Stimulated activated CD8-positive, alpha-beta memory T cell treated with anti-CD3 and anti-CD28 coated beads, Interleukin-4, amount 100 ng/mL, for 24 hours (primary cell): ENCODE measurements at regions not wholly inside any gene's neighbourhood (a gene's known extent, or its start where the extent isn't known, plus 50 kb on each side); places are given as distances from the start of the nearest gene placed in this dataset.
"Not testable (repeated sequence)": the region's sequence is repeated elsewhere in the genome, so short reads cannot be mapped to it uniquely, and the experiment has no call there.

ENCODE experiments used
- DNase-seq: peaks from one replicate; pipeline ENCODE4 v3.0.0-alpha.2; 2020; ENCODE audit warnings: low read depth

DNA sequence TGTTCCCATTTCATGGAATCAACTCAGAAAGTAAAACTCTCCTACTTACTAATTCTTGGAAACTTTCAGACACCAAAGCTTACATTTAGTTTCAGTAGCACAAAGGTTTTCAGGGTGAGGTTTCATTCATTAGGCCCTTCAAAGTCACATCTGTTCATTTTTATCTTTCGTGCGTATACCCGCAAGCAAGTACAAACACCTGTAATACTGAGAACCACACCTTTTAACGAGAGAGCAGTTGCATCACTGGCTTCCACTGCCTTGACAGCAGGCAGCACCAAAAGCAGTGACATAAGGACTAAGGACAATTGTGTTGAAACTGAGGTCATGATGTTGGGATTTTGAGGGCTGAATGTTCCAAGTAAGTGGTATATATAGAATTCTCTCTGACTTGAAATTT lies 60.5 kb downstream of the GOLGA6L22 start:
- DNase-seq: not testable (repeated sequence)

DNA sequence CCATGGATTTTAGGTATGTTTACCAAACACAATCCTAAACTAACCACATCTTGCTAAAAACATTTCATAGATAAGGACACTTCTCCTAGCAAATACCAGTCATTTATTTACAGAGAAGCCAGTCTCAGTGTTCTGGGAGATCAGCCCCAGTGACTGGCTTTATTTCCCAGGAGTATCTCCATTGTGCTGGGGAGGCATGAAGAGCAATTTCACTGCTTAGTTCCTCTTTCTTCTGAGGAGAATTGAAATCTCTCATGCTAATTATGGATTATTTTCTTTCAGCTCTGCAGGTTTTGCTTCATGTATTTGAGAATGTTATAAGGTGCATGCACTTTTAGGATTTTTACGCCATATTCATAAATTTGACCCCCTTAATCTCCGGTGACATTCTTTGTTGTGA lies 67.8 kb downstream of the GOLGA6L22 start:
- not testable (repeated sequence) for DNase-seq

DNA sequence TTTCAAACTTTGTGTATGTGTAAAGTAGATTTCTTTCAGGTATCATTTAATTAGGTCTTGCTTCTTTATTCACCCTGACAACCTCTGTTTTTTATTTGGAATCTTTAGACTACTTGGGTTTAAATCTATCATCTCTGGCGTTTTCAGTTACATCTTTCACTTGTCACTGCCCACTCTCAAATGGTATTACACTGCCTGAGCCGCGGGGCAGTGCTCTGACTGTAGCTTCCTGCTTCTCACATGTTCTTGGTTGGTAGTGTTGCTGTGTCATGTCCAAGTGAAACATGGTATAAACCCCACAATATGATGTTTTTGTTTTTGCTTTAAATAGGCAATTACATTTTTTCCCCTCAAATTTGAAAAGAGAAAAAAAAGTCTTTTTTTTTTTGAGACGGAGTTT lies 68.3 kb downstream of the GOLGA6L22 start:
- DNase-seq: not testable (repeated sequence)

DNA sequence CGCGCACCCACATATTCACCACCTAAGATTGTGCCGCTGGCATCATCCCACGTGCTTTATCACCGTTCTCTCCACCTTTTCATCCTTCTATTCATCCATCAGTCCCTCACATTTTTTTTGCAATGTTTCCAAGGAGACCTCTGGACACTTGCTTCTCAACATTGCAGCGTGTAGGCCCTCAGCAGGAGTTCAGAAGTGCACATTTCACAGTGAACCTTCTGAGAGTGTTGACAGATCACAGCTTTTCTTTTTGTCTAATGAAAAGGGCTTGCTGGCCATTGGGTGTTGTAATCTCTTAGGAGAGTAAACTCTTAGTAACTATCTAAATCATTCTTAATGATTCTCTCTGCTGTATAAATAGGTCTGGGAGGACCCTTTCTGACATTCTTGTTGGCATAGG lies 70.5 kb downstream of the GOLGA6L22 start:
- DNase-seq: not testable (repeated sequence)

DNA sequence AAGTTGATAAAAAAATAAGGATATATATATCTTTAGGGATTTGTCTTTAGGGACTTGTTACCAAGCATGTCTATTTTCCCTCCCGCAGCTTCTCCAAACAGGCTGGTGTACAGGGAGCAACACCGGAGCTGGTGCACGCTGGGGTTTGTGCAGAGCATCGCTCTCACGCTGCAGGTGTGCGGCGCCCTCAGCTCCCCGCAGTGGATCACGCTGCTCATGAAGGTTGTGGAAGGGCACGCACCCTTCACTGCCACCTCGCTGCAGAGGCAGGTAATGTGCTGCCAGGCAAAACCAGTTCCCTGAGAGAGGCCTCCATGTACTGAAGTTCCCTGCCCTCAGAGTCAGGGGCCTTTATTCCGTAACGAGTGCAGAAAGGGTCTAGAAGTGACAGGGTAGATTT lies 101.0 kb downstream of the GOLGA6L22 start:
- not testable (repeated sequence) for DNase-seq

DNA sequence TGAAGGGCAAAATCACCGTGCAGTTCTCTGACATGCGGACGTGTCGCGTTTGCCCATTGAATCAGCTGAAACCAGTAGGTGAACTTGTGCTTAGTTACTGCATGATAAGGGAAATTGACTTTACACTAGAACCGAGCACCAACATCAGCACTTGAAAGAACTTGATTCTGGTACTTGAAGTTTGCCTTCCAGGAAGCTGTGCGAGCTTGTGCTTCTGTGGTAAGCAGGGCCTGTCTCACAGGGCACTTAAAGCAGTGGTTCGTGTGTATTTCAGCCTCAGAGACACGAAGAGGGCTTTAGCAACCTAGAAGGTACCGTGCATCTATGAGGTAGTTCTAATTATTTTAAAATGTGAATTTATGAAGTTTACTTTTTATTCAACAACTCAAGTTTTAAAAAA lies 103.0 kb downstream of the GOLGA6L22 start:
- not testable (repeated sequence) for DNase-seq

DNA sequence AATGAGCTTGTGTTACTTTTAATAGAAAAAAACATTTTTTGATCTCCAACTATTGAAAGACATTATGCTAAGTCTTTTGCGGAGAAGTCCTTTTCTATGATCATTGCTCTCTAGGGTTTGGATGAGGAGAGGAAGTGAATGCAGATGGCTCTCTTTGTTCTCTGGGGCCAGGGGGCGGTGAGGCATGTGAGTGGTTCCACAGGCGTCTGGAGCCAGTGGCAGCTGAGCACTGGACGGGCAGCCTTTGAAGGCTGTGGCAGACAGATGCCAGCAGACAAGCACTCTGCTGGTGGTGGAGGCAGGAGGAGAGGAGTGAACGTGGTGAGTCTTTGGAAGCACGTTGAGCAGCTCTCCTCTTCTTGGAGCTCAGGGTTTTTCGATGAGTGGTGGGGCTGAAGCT lies 107.8 kb downstream of the GOLGA6L22 start:
- DNase-seq: not testable (repeated sequence)

DNA sequence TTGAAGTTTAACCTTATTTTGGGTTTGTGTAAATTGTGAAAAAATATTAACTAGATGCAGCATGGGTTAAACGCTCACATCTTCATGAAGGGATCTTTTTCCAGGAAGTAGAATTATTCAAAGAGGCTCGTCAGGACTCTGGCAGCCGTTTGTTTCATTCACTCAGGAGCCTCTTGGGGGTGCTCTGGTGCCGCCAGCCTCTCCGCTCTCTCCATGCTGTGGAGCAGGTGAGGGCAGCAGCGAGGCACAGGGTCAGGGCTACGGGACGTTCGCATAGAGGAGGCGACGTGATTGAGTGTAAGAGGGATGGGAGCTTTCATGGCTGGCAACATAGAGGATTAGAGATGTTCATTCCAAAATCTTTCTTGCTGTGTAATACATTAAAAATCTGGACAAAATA lies 110.8 kb downstream of the GOLGA6L22 start:
- not testable (repeated sequence) for DNase-seq

DNA sequence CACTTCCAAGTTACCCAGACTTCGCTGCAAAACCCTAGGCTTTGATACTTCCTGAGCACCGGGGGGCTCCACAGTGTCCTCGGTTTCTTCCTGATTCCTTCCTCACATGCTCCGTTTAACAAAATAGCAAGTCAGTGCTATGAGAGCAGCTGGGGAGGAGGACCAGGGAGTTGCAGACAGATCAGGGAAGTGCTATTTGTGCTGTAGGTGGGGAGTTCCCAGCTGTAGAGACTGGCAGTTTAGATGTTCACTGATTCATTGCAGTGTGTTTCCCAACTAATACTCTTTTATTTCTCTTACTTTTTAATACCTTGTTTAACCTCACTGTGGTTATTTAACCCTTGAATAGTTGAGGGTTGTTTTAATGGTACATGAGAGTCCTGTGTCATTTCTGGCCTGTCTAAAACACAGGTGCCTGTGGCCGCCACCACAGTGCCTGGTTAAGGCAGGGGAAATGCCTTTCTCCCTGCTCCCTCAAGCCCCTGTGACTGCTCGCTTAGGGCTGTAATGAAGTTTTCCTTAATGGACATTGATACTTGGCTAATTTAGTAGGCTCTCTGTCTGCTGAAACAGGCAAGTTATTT lies 113.5 kb downstream of the GOLGA6L22 start:
- DNase-seq: not testable (repeated sequence)

DNA sequence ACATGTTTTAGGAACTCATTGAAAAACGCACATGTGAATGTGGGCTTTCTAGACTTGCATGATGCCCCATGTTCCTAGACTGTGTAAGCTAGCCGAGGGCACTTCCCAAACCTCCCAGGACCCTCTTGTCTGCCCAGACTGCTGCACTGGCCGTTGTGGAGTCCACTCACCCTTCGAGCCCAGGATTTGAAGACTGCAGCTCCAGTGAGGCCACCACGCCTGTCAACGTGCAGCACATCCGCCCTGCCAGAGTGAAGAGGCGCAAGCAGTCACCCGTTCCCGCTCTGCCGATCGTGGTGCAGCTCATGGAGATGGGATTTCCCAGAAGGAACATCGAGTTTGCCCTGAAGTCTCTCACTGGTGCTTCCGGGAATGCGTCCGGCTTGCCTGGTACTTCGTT lies 114.1 kb downstream of the GOLGA6L22 start:
- not testable (repeated sequence) for DNase-seq

DNA sequence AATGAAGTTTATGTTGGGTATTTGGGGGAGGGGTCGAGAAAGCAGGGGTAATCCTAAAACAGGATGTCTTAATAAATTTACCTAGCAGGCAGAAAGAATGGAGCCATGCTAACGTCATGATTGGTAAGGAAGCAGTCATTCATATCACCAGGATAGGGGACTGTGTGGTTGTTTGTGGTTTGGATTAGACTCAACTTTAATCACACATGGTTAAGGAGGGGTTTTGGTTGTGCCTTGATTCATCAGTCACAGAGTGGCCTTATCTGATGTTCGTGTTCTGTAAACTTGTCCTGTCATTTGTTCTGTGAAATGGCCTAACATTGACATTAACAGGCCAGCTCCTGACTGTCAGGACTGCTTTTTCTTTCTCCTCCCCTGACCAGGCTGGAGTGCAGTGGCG lies 119.1 kb downstream of the GOLGA6L22 start:
- DNase-seq: not testable (repeated sequence)

DNA sequence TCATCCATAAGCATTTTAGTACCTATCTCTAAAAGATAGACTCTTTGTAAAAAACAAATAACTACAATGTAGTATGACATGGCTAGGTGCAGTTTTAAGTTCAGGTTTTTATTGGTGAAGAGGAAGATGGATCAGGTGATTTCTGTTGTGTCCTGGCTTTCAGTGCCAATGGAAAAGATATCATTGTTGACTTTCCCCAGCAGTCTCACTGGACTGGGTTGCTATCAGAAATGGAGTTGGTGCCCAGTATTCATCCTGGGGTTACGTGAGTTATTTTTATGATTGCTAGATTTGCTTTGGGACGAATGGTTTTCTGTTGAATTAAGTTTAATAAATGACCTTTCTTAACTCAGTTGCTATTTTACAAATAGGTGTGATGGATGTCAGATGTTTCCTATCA lies 120.5 kb downstream of the GOLGA6L22 start:
- DNase-seq: not testable (repeated sequence)

DNA sequence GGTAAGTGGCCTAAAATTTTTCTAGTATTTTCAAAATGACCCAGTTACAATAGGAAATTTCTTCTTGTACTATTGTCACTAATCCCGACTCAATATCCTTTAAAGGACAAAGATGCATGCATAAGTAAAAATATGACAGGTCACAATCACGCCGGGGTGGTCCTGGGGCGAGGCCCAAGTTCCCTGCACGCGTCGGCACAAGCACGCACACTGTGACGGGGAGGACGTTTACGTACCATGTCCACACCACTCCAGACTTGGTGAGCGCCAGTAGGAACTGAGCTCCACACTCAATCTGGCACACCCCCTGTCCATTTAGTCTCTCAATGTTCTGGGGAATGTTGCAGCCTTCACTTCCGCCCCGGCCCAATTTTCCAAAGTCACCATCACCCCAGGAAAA lies 128.7 kb downstream of the GOLGA6L22 start:
- DNase-seq: not testable (repeated sequence)

DNA sequence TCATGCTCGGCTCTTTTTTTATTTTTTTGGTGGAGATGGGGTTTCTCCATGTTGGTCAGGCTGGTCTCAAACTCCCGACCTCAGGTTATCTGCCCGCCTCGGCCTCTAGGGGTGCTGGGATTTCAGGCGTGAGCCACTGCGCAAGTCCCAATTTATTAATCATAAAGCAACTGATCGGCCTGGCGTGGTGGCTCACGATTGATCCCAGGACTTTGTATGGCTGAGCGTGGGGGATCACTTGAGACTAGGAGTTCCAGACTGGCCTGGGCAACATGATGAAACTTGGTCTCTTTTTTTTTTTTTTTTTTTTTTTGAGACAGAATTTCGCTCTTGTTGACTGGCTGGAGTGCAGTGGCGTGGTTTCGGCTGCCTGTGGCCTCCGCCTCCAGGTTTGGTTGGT lies 139.8 kb downstream of the GOLGA6L22 start:
- not testable (repeated sequence) for DNase-seq

DNA sequence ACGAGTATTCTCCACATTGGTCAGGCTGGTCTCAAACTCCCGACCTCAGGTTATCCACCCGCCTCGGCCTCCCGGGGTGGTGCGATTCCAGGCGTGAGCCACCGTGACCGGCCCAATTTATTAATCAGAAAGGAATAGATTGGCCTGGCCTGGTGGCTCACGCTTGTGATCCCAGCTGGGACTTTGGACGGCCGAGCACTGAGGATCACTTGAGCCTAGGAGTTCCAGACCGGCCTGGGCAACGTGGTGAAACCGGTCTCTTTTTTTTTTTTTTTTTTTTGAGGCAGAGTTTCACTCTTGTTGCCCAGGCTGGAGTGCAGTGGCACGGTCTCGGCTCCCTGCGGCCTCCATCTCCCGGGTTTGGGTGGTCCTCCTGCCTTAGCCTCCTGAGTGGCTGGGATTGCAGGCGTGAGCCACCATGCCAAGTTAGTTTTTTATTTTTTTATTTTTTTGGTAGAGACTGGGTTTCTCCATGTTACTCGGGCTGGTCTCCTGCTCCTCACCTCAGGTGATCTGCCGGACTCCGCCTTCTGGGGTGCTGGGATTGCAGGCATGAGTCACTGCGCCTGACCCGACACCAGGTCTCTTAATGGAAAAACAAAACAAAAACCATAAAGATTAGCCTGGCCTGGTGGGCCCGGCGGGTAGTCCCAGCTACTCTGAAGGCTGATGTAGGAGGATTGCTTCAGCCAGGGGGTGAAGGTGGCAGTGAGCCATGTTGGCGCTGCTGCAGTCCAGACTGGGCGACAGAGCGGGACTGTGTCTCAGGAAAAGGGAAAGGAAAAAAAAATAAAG lies 141.0 kb downstream of the GOLGA6L22 start:
- DNase-seq: not testable (repeated sequence)

DNA sequence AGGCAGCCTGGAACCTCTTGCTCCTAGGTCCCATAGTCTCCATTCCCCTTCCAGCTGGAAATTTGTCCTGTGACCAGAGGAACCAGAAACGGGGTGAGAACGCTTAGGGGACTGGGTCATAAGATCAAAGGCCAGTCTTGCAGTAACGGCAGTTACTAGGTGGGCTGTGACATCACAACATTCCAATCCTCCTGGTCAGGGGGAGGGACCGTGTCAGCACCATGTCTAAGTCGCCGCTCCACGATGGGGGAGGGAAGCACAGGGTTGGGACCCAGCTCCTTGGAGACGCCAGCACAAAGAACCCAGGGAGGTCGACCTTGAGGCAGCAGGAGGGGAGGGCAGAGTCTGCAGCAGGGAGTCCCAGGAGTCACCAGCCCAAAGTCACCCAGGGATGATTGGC lies 158.3 kb downstream of the GOLGA6L22 start:
- DNase-seq: not testable (repeated sequence)

DNA sequence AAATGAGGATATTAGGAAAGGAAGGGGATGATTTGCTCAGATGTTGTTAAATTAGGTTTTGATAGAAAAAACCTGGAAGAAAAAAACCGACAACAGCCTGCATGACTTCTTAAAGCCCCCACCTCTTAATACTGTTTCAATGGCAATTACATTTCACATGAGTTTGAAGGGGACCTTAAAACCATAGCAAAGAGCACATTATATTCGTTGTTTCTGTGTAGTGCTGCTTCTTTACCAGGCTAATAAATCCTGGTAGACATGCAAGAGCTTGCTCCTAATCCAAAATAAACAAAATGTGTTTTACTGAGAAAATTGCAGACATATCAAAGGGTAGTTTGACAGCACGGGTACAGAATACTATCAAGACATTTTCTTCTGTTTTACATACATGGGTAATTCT lies 154.7 kb upstream of the NIPA1 start:
- DNase-seq: not testable (repeated sequence)

DNA sequence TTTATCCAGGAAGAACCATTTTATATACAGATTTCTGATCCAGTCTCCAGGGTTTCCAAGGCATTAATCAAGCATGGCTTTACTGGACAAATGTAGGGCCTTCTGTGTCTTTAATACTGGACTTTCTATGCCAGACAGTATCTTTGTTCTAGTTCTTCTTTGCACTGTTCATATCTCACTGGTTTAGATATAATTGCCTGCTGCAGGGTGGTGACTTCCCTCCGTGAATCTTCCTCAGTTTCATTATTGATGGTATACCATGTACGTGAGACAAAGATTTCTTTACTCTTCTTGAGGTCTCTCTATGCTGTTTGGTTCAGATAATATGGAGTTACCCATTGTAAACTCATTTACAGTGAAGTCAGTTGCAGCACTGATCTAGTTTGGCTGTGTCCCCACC lies 146.5 kb upstream of the NIPA1 start:
- not testable (repeated sequence) for DNase-seq

DNA sequence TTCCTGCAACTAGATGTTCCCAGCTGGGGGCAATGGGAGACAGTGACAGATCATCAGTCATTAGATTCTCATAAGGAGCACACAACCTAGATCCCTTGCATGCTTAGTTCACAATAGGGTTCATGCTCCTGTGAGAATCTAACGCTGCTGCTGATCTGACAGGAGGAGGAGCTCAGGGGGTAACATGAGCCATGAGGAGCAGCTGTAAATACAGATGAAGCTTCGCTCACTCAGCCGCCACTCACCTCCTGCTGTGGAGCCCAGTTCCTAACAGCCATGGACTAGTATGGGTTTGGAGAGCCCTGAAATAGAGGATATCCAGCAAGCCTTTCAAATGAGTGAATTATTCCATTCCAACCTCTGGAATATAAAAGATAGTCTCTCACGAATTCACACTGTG lies 137.0 kb upstream of the NIPA1 start:
- DNase-seq: not testable (repeated sequence)

DNA sequence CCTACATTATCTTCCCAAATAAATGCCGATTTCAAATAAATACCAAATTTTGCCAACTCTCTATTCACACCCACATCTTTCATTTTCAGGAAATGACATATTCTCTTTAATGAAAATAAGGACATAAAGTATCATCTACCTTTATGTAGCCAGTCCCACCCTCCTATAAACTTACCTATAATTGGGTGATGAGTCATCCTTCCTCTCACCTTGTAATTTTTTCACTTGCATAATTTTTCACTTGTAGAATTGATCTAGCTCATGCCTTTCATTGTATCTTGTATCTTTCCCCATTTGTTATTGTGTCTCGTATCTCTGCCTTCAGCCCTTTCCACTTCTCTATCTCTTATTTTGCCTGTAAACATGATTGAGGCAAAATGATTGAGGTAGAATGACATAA lies 135.3 kb upstream of the NIPA1 start:
- DNase-seq: not testable (repeated sequence)

DNA sequence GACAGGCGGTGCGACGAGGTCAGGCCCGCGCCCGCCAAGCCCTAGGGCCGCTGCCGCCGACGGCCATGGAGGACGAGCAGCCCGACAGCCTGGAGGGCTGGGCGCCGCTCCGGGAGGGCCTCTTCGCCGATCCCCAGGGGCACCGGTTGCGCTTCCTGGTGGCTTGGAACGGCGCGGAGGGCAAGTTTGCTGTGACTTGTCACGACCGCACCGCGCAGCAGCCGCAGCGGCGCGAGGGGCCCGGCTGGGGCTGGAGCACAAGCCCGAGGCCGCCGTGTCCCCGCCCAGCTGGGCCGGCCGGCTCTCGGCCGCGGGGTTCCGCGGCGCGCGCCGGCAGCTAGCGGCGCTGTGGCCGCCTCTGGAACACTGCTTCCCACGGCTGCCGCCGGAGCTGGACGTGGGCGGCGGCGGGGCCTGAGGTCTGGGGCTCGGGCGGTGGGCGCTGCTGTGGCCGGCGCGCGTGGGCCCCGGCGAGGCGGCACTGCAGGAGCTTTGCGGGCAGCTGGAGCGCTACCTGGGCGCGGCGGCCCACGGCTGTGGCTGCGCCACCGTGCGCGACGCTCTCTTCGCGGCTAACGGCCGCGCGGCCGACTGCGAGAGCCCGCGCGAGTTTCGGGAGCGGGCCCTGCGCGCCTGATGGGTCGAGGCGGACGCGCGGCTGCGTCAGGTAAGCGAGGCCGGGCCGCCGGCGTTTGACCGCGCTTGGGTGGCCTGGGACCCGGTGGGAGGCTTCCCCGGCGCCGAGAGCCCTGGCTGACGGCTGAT lies 122.0 kb upstream of the NIPA1 start:
- DNase-seq: peak; percentile 2

DNA sequence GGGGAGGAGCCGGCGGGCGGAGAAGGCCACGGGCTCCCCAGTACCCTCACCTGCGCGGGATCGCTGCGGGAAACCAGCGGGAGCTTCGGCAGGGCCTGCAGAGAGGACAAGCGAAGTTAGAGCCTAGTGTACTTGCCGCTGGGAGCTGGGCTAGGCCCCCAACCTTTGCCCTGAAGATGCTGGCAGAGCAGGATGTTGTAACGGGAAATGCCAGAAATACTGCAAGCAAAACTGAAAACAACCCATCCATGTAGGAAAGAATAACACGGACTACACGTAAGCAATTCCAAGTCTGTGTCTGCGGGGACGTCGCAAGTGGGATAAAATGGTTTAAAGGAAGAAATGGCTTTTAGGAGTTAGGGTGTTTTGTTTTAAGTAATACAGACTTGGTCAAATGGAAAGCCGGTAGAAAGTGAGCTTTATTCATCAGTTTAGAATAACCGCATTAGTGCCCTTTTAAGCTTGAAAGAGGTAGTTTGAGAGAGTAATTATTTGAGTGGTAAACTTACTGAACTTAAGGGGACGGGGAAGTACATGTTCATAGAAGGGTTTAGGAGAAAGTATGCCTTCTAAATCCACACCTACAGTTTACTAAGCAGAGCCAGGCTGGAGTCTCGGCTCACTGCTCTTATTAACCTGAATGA lies 121.3 kb upstream of the NIPA1 start:
- not testable (repeated sequence) for DNase-seq
